Gastroesophageal sphincter (tissue), 3 donors: ENCODE measurements at regions not wholly inside any gene's neighbourhood (a gene's known extent, or its start where the extent isn't known, plus 50 kb on each side); places are given as distances from the start of the nearest gene placed in this dataset.

Experiments
- POLR2A ChIP-seq, 2 donors: fragments of 450-650 bp; IDR thresholded peaks; one replicate each; pipeline ENCODE4 v1.6.1; 2017; ENCODE audit warnings: antibody characterized with exemption in 2 of 2, mild to moderate bottlenecking in 2 of 2, moderate library complexity in 1 of 2
- POLR2AphosphoS5 ChIP-seq: sonication (generic); formaldehyde crosslinking; IDR thresholded peaks from one replicate; pipeline ENCODE4 v1.6.1; 2017; ENCODE audit warnings: antibody characterized with exemption
- TF ChIP-seq, protein P1 (sequence below), 4 experiments: fragments of 200-600 bp in 2 of 4; fragments of 450-650 bp in 2 of 4; sonication (generic) in 1 of 4; IDR thresholded peaks; one replicate each; pipeline ENCODE4 v1.5.1; 2017 to 2019; ENCODE audit warnings: antibody characterized with exemption in 4 of 4, mild to moderate bottlenecking in 2 of 4, moderate library complexity in 2 of 4

DNA sequence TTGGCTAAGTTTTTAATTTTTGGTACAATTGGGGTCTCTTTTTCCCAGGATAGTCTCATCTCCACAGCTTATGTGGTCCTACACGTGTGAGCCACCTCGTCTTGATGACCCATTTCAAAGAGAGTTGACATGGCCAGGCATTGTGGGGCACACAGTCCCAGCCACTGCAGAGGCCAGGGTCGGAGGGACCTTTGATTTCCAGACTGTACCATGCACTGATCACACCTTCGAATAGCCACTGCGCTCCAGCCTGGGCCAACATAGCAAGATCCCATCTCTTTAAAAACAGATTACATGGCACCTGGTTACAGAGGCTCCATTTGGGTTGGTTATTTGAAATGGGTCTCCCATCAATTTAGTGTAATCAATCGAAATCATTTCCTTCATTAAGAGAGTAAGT lies 71.6 kb downstream of the DPRX start:
- TF ChIP-seq, protein P1, sequence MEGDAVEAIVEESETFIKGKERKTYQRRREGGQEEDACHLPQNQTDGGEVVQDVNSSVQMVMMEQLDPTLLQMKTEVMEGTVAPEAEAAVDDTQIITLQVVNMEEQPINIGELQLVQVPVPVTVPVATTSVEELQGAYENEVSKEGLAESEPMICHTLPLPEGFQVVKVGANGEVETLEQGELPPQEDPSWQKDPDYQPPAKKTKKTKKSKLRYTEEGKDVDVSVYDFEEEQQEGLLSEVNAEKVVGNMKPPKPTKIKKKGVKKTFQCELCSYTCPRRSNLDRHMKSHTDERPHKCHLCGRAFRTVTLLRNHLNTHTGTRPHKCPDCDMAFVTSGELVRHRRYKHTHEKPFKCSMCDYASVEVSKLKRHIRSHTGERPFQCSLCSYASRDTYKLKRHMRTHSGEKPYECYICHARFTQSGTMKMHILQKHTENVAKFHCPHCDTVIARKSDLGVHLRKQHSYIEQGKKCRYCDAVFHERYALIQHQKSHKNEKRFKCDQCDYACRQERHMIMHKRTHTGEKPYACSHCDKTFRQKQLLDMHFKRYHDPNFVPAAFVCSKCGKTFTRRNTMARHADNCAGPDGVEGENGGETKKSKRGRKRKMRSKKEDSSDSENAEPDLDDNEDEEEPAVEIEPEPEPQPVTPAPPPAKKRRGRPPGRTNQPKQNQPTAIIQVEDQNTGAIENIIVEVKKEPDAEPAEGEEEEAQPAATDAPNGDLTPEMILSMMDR (IDR thresholded peaks at IDR 0.05): no peak
- TF ChIP-seq POLR2A (IDR thresholded peaks at IDR 0.05): no peak
- TF ChIP-seq POLR2AphosphoS5: no peak
